Adrenal gland (tissue), 9 donors: ENCODE measurements at regions not wholly inside any gene's neighbourhood (a gene's known extent, or its start where the extent isn't known, plus 50 kb on each side); places are given as distances from the start of the nearest gene placed in this dataset.

Experiments
- DNase-seq, 7 donors: peaks; one replicate each; pipeline ENCODE4 v3.0.0-alpha.2; 2019 to 2020
- H3K27ac ChIP-seq, 5 donors: fragments of 200-600 bp; sonication (generic) in 4 of 5; 1 replicate in 3 of 5; 2 replicates in 2 of 5; pipeline versions ENCODE4 v1.5.1 to v1.8.0; 2016 to 2020; ENCODE audit warnings: mild to moderate bottlenecking in 1 of 5
- H3K27me3 ChIP-seq: fragments of 200-600 bp; 2 replicates; pipeline ENCODE4 v1.8.0; 2021
- H3K36me3 ChIP-seq, 2 donors: fragments of 200-600 bp; replicated peaks in 1 of 2; 1 replicate in 1 of 2; 2 replicates in 1 of 2; pipeline versions ENCODE4 v1.5.1 to v1.8.0; 2018 to 2022
- H3K4me1 ChIP-seq, 2 donors: fragments of 200-600 bp; replicated peaks in 1 of 2; 1 replicate in 1 of 2; 2 replicates in 1 of 2; pipeline versions ENCODE4 v1.5.1 to v1.8.0; 2018 to 2021
- H3K4me3 ChIP-seq, 4 donors: fragments of 200-600 bp; sonication (generic) in 3 of 4; one replicate each; pipeline ENCODE4 v1.5.1; 2016 to 2018
- H3K9me3 ChIP-seq, 3 donors: fragments of 200-600 bp; sonication (generic) in 1 of 3; replicated peaks in 1 of 3; 1 replicate in 2 of 3; 2 replicates in 1 of 3; pipeline versions ENCODE4 v1.5.1 to v1.8.0; 2016 to 2021
- CTCF ChIP-seq, 6 experiments: fragments of 450-650 bp in 4 of 6; fragments of 200-600 bp in 2 of 6; sonication (generic) in 1 of 6; IDR thresholded peaks; 1 replicate in 5 of 6; 2 replicates in 1 of 6; pipeline versions ENCODE4 v1.5.1 to v1.8.0; 2016 to 2021; ENCODE audit warnings: antibody characterized with exemption in 6 of 6, mild to moderate bottlenecking in 2 of 6, moderate library complexity in 1 of 6
- POLR2A ChIP-seq, 2 donors: fragments of 450-650 bp; IDR thresholded peaks; one replicate each; pipeline ENCODE4 v1.6.1; 2017; ENCODE audit warnings: antibody characterized with exemption in 2 of 2, mild to moderate bottlenecking in 2 of 2, moderate library complexity in 1 of 2
- WGBS, 4 donors: extraction: QIAGEN DNeasy Blood & Tissue Kit in 2 of 4; methylation state at CpG; one replicate each; pipeline versions ENCODE4 v1.1.5 to v1.1.7; 2013 to 2017; 5-methylcytosine and 5-hydroxymethylcytosine counted together
- intact Hi-C, 2 donors: fragments of 100-400 bp; cut with DNase I; formaldehyde crosslinking; loops; one replicate each; pipeline versions ENCODE4 v1.14.1 to v1.15.0; 2022 to 2023
- donor health status: healthy with polysubstance abuse.
- donor health status: Bipolar disorder and iron deficiency.
- donor health status: DM: yes; HTN: yes; CAD: no.
- donor health status: DM: no; HTN: no; CAD: no.
- donor health status: DM: no; HTN: no; CAD: no.

DNA sequence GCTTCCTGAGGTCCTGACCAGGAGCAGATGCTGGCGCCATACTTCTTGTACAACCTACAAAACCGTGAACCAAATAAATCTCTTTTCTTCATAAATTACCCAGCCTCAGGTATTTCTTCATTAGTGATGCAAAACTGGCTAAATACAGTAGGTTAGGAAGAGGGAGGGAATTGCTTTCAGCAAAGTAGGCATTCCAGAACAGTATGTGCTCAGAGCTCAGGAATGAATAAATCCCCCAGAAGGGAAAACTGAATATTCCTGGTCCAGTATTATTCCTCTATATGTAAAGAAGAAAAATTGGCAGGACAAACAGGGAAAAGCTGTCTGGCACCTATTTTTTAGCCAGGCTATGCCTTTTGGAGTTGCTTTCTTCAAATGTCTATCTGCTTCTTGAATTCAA lies 577.1 kb downstream of the PSAT1 start:
- no peak overlapping the region for H3K27ac ChIP-seq
- no peaks in the 10 kb centered on the region for H3K36me3 ChIP-seq
- no peaks in the 10 kb centered on the region for H3K27me3 ChIP-seq
- no peak for TF ChIP-seq POLR2A (IDR thresholded peaks at IDR 0.05)
- no peak for TF ChIP-seq CTCF (IDR thresholded peaks at IDR 0.05)
- no peaks in the 10 kb centered on the region for H3K4me1 ChIP-seq
- 72 to 85% (median 82%) methylated on average over 2 of the region's 2 CpGs for WGBS, 4 donors
- DNase-seq = no peak
- no peak overlapping the region for H3K4me3 ChIP-seq
- intact Hi-C loops = no loop called here
- H3K9me3 ChIP-seq = no peaks in the 10 kb centered on the region

DNA sequence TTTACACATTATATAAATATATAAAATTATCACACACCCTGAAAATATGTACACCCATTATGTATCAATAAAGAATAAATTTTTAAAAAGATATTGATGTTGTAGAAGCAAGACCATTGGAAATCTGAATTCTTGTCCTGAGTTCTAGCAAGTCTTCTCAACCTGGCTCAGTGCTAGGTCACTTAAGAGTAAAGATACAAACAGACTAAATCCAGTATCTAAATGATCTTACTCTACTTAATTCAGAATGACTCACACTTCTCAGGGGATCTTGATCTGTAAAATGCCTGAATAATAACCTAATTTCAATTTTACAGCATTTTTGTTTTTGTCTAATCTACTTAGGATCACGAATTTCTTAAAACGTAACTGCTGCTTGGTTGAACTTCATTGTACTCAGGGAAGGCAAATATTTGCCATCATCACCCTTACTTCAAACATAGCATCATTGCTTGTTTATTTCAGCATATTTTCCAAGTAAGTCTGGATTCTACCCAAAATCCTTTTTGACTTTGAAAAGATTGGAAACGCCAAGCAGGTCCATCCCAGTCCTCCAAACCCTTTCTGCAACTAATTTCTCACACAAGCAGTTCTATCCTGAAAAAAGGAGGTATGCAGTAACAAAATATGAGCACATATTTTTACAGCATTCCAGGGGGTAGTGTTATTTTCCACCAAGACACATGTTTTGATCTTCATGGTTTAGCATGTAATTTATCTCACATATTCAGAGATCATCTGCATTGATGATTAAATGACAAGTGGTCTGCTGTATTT lies 582.6 kb downstream of the PSAT1 start:
- Histone ChIP-seq H3K27me3 (no peaks in the 10 kb centered on the region), H3K36me3 (no peaks in the 10 kb centered on the region), H3K4me1 (no peaks in the 10 kb centered on the region), H3K27ac (no peak overlapping the region), H3K4me3 (no peak overlapping the region), H3K9me3 (no peaks in the 10 kb centered on the region)
- TF ChIP-seq CTCF (IDR thresholded peaks at IDR 0.05) = no peak
- no peak for TF ChIP-seq POLR2A (IDR thresholded peaks at IDR 0.05)
- no peak for DNase-seq
- 63 to 71% (median 68%) methylated on average over 3 of the region's 3 CpGs for WGBS, 4 donors
- intact Hi-C loops = no loop called here

DNA sequence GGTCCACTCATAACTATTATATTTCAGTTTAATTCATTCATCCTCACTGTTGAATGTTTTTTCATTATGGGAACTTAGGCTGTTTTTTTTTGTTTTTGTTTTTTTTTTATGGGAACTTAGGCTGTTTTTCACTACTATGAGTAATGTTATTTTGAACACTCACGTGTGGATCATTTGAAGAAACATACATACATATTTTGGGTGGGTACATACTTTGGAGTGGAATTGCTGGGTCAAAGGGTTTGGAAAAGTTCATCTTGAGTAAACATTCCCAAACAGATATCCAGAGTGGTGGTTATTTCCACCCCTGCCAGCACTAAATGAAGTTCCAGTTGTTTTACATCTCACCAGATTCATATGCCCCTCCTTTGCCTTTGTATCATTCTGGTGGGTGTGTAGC lies 584.4 kb downstream of the PSAT1 start:
- no peaks in the 10 kb centered on the region for H3K36me3 ChIP-seq
- H3K27ac ChIP-seq = no peak overlapping the region
- WGBS, 4 donors = 32 to 62% (median 44%) methylated on average over 1 of the region's 1 CpG
- H3K4me3 ChIP-seq = no peak overlapping the region
- DNase-seq = no peak
- H3K4me1 ChIP-seq = no peaks in the 10 kb centered on the region
- H3K9me3 ChIP-seq = no peaks in the 10 kb centered on the region
- no peaks in the 10 kb centered on the region for H3K27me3 ChIP-seq
- TF ChIP-seq POLR2A (IDR thresholded peaks at IDR 0.05) (no peak), CTCF (IDR thresholded peaks at IDR 0.05) (no peak)
- intact Hi-C loops = no loop called here

DNA sequence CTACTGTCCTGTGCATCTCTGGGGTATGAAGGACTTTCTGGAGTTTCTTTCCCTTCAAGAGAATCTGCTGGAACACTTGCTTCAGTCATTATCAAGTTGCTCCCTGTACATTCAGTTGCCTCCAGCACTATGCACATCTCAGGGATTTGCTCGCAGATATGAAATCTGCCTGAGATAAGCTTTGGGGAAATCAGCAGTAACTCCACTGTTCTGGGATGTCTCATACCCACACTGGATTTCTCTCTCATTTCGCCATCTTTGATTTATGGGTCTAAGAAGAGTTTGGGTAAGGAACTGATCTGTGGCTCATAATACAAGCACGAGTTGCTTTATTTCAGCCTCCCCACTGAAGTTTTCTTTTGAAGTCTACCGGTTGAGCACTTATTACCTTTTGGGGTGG lies 585.6 kb downstream of the PSAT1 start:
- DNase-seq = no peak
- Histone ChIP-seq H3K27me3 (no peaks in the 10 kb centered on the region), H3K9me3 (no peaks in the 10 kb centered on the region), H3K36me3 (no peaks in the 10 kb centered on the region), H3K27ac (no peak overlapping the region), H3K4me3 (no peak overlapping the region), H3K4me1 (no peaks in the 10 kb centered on the region)
- WGBS, 4 donors = 76 to 88% (median 81%) methylated on average over 4 of the region's 4 CpGs
- no peak for TF ChIP-seq CTCF (IDR thresholded peaks at IDR 0.05)
- no peak for TF ChIP-seq POLR2A (IDR thresholded peaks at IDR 0.05)
- intact Hi-C loops = no loop called here
